ENCODE measurements at regions not wholly inside any gene's neighbourhood (a gene's known extent, or its start where the extent isn't known, plus 50 kb on each side); places are given as distances from the start of the nearest gene placed in this dataset.
A peak's percentile ranks its signal among the peaks of the same experiment; 100 is the strongest.

GRCh38 chr10:108817135-108817534, 1106.2 kb downstream of the XPNPEP1 start:
- no peak for DNase-seq

- no peak for DNase-seq
Observed at GRCh38 chr10:108812906-108813305, 1110.4 kb downstream of the XPNPEP1 start.

- no peak for DNase-seq
Observed at GRCh38 chr10:108812296-108812695, 1111.0 kb downstream of the XPNPEP1 start.

DNA sequence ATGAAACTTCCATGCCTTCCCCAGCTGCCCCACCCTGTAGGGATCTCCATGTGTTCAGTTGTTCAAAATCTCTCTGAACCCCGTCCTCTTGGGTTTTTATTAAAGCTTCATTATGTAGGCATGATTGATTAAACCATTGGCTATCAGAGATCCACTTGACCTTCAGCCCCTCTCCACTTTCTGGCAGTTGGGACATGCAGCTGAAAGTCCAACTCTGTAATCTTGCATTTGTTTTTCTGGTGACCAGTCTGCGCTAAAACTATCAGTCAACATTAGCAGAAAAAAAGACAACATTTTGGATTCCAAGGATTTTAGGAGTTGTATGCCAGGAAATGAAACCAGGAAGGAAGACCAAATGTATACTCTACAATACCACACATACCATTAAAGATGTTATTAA, 1115.1 kb downstream of the XPNPEP1 start:
- no peak for DNase-seq

DNA sequence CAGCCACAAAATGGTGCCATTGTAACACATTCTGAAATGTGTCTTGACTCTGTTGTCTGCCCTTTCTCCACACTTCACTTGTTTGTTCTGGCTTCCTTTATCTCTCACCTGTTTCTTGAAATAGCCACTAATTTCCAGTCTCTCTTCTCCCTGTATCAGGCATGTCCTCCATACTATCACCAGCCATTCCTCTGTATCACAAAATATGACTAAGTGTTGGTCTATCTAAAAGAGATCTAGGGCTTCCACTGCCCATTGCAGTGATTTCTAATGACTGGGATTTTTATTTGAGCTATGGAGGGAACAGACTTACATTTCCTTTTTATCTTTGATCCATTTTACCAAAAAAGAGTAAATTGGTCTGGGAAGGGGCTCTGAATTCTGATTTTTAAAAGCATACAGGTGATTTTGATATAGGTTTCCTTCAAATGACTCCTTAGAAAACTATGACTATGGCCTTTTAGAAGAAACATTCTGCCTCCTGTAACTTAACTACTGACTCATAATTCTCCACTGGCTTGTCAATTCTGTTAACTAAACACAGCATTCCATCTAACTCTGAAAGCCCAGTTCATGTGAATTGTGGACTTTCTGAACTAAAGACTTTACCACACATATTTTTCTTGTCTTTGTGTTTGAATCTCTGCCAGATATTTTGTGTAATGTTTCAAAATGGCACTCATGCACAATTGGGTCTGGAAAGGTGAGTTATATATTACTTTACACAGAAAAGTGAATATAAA, 1121.4 kb downstream of the XPNPEP1 start:
- DNase-seq = no peak

DNA sequence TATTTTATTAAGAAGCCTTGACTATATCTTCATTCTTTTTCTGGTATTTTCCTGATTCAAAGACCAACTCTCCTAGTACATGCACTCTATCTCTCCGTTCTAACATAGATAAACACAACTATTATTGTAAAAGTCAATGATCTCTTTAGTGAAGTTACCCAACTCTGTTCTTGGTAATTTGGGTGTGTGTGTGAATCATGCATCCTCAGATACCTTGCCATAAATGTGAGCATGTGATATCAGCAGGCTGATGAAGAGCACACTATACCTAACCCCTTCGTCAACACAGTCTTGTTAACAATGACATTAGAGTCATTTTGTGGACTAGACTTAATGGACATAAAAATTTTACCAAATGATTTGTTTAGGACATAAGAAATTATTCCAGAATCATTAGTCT, 1122.1 kb downstream of the XPNPEP1 start:
- no peak for DNase-seq

DNA sequence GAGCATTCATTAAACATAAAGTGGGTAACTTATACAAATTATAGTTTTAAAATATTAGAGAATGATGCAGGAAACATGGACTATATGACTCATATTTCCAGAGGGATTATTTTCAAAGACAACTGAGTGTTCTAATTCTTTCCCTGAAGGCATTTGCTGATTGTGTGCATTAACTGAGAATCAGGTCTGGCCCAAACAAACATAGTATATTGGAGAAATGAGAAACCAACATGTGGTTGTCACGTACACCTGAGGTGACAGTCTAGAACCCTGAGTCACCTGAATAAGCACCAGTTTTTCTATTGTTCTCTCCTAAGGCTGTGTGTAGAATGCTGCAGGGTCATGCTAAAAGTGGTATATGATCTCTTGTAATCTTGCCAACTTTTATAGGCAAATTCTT, 1125.7 kb downstream of the XPNPEP1 start:
- no peak for DNase-seq

- DNase-seq = no peak
Observed at GRCh38 chr10:108791794-108792474, 1131.4 kb downstream of the XPNPEP1 start.

- DNase-seq = no peak
Observed at GRCh38 chr10:108791030-108791429, 1132.3 kb downstream of the XPNPEP1 start.

DNA sequence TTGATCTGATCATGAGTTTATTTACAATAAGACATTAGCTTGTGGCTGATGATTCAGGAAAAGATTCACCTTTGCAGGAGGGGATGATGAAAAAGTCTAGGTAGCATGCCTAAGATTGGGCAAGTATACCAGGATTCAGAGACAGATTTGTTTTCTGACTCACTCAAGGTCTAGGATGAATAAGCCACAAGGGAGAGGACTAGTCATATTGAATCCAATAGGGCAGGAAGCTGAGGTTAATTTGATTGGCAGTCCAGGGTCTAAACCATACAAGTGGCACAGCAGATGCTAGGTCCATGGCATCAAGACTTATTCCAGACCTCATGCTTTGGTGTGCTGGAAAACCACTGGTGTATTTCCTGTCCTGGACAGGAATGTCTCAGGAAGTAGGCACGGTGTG, 1133.4 kb downstream of the XPNPEP1 start:
- DNase-seq = no peak

- no peak for DNase-seq
Observed at GRCh38 chr10:108789336-108789735, 1134.0 kb downstream of the XPNPEP1 start.

- DNase-seq = no peak
Observed at GRCh38 chr10:108788891-108789290, 1134.4 kb downstream of the XPNPEP1 start.

DNA sequence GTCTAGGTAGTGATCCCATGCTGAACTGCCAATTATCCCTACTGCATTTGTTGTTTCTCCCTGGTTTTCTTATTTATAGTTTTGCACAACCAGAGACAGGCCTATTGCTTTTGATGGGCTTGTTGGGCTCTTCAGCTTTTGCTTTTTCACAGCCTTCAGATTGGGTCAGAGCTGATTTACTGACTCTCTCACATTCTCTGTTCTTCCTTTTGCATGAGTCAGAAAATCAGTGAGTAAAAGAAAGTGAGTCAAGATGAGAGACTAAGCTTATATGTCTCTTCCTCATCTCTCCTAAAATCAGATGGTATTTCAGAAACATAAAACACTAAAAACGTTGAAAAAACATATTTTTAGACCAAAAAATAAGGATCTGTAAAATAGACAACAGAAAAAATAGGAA, 1135.4 kb downstream of the XPNPEP1 start:
- no peak for DNase-seq

GRCh38 chr10:108785011-108785410, 1138.3 kb downstream of the XPNPEP1 start:
- no peak for DNase-seq

GRCh38 chr10:108784534-108784933, 1138.8 kb downstream of the XPNPEP1 start:
- DNase-seq = no peak

DNA sequence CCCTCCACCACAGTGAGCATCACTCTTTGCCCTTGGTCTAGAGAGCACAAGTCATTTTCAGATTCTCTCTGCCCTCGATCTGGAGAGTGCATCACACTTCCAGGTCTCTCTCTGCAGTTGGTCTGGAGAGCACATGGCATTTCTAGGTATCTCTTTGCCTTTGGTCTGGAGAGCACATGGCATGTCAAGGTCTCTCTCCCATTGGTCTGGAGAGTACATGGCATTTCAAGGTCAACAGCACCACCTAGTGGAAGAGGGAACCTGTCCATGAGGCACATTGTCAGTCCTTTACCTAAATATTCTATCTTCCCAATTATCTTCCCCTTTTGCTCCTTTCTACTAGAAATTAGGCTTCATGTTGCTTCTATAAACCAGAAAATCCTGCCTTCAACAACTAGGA, 1139.4 kb downstream of the XPNPEP1 start:
- peak; percentile 5 to 46 for DNase-seq

DNA sequence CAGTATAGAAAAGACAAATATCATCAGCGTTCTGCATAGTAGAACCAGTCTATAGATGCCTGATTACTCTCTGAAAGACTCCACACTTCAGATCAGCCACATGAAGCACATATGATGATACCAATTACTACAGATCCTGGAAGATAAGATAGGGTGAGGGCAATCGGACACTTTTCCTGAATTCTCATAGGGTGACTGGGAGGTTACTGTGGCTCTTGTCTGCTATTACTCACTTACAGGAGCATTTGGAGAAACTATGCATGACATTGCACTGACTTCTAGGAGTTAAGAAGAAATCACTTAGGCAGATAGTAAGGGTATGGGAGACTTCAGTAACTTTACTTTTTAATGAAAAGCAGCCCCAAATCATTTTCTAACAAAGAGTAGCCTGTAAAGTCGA, 1140.9 kb downstream of the XPNPEP1 start:
- DNase-seq = no peak

DNA sequence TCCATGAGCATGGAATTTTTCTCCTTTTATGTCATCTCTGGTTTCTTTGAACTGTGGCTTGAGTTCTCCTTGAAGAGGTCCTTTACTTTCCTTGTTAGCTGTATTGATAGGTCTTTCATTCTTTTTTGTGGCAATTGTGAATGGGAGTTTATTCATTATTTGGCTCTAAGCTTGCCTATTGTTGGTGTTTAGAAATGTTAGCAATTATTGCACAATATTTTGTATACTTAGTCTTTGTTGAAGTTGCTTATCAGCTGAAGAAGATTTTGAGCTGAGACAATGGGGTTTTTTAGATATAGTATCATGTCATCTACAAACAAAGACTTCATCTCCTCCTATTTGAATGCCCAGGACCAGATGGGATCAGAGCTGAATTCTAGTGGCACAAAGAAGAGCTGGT, 1143.8 kb downstream of the XPNPEP1 start:
- no peak for DNase-seq

DNA sequence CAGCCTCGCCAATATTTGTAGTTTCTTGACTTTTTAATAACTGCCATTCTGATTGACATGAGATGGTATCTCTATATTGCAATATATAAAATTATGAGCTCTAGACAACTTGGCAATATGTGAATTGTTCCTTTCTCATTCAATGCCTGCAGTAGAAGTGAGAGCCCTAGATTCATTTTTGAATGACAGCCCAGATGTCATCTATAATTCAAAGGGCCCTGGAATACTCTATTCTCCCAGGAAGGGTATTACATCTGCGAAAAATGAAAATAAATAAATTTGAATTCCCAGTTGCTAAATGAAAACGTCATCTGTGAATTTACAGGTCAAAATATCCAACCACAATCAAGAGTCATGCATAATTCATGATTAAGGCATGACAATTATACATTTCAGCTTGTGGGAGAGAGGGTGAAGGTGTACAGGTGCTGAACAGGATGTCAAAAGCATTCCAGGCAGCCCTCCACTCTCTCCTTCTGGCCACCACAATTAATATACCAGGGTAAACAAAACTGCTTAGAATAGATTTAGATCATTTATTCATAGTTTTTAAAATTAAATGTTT, 1147.3 kb downstream of the XPNPEP1 start:
- no peak for DNase-seq

GRCh38 chr10:108771106-108771505, 1152.2 kb downstream of the XPNPEP1 start:
- DNase-seq = no peak

DNA sequence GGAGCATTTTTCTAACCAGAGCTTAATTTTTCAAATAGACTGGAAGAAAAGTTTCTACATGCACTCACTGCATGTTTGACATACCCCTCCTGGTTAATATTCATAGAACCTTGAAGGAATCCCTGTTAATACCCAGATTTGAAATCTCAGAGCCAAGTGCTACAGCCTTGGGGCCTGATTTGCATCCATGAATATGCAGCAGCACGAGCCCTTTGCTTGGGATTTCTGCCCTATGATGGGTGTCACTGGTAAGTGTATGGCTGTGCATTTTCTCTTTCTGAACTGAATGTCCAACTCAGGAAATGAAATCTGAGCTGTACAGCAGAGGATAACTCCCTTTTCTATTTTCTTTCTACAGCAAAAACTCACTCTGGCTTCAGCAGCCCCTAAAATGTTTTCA, 1157.5 kb downstream of the XPNPEP1 start:
- DNase-seq = no peak

DNA sequence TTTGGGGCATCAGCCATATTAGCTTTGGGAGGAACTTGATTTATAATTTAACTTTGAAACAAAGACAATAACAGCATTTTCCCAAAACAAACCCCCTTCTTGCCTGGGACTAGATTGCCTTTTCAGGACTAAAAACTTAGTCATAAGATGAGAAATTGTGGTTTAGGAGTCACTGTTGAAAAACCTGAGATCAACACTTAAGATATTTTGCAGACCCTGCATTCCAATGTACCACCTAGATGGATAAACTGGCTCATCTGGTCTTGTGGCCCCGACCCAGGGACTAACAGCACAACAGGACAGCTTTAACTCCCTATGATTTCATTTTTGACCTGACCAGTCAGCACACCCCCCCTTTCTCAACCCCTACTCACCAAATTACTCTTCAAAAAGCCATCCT, 1165.4 kb downstream of the XPNPEP1 start:
- DNase-seq = no peak

DNA sequence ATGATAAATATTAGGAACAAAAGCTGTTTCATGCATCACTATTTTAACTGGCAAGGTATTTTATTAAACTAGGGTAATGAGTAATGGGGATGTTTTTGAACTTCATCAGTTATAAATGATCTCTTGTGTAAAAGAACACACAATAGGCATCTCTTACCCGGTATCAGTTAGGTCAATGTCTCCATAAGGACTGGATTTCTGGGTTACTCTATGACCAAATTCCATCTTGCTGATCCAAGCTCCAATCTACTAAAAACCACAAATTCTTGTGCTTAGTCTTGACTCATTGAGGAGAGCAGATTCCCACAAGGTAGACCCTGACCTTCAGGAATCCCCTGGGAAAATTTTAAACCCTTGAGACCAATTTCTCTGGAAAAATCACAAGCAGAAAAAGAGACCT, 1167.7 kb downstream of the XPNPEP1 start:
- DNase-seq = no peak

- DNase-seq = no peak
Observed at GRCh38 chr10:108753326-108753725, 1170.0 kb downstream of the XPNPEP1 start.
